Raji (cell line): ENCODE measurements at regions not wholly inside any gene's neighbourhood (a gene's known extent, or its start where the extent isn't known, plus 50 kb on each side); places are given as distances from the start of the nearest gene placed in this dataset.

Experiments used
- POLR2A ChIP-seq: IDR thresholded peaks from 2 replicates; pipeline ENCODE4 v1.6.1; 2011; ENCODE audit warnings: low read depth, low read length, control low read depth; ENCODE audit not compliant: insufficient read depth

DNA sequence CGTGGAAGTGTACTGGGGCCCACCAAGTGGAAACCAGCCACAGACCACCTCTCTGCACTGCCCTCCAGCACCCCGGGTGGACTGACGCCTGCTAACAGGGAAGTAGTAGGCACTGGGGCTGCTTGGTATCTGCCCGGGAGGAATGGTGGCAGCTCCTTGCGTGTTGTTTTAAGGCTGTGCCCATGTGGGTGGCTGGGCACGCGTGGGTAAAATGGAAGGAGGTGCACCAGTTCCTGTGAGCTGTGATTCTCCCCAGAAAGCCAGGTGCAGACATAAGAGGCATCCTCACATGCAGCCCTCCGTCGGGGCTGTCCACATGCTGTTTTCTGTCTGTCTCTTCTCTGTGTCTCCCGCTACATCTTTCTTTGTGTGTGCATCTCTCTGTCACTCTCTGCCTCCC, 122.3 kb downstream of the ENGASE start:
- no peak for TF ChIP-seq POLR2A

DNA sequence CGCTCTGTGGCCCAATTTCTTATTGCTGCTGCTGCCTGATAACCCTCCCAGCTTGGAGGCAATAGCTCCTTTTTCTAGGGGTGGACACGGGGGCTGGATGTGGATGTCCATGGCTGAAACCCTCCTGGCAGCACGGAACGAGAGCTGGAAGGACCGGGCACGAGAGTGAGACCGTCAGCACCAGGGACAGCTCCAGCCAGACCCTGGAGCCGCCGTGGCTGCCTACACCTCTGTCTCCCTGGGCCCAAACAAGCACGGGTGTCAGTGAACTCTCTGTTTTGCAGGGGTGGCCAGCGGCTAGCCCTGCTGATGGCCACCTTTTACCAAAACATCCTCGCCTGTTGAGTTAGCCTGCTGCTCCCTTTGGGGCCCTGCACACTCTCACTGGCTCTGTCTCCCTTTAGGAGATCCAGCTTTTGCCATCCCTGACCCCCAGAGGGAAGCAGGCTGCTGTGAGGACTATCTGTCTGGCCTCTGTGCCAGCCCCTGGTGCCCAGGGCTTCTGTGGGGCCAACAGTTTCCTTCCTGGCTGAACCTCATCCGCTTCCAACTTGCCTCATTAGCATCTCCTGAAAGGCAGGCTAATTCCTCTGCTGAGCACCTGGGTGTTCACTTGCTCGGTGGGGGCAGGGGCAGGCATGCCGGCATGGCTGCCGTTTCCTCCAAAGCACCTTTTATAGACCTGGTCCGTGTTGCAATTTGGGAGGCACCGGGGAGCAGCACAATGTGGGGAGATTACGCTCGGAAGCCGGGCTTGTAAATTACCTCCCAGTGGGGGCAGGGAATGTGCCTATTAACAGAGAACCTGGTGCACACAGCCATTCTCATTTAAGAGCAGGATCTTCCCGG, 118.1 kb downstream of the ENGASE start:
- TF ChIP-seq POLR2A: no peak

GRCh38 chr17:79191270-79191934, 116.8 kb downstream of the ENGASE start:
- no peak for TF ChIP-seq POLR2A

DNA sequence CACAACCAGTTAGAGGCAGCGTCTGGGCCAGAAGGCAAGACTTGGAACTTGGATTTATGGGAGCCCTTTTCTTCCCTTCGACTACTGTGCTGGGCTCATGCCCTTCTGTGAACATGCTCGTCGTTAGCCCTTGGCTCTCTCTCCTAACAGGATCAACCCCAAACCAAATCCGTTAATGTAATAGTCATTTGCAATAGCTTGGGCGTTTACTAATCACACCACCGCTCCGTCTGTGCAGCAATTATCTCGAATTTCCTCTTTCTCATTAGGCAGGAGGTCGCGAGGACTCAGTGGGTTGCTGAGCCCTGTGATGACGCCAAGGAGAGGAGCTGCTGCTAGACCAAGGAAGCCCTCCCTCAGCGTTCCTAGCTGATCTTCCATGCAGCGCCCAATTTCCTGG, 114.7 kb downstream of the ENGASE start:
- TF ChIP-seq POLR2A: no peak

GRCh38 chr17:79188685-79189084, 114.1 kb downstream of the ENGASE start:
- no peak for TF ChIP-seq POLR2A

GRCh38 chr17:79188048-79188447, 113.4 kb downstream of the ENGASE start:
- no peak for TF ChIP-seq POLR2A

- TF ChIP-seq POLR2A: no peak
Observed at GRCh38 chr17:79187186-79187585, 112.6 kb downstream of the ENGASE start.

DNA sequence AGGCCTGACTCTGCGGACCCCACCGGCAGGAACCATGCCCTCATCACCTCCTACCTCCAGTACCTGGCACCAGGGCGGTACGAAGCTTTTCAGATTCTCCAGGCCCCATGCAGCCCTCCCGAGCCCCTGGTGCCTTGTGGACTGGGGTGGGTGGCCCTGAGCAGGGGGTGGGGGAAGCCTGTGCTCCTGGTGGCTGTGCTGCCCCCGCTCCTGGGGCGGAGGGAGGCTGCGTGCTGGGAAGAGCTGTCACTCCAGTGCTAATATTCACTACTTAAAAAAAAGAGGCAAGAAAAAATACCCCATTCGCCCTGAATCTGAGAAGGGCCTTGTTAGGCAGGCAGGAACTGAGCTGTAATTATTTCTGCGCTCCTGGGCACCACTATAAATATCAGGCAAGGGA, 111.8 kb downstream of the ENGASE start:
- TF ChIP-seq POLR2A: no peak

- no peak for TF ChIP-seq POLR2A
Observed at GRCh38 chr17:79185671-79186070, 111.0 kb downstream of the ENGASE start.

DNA sequence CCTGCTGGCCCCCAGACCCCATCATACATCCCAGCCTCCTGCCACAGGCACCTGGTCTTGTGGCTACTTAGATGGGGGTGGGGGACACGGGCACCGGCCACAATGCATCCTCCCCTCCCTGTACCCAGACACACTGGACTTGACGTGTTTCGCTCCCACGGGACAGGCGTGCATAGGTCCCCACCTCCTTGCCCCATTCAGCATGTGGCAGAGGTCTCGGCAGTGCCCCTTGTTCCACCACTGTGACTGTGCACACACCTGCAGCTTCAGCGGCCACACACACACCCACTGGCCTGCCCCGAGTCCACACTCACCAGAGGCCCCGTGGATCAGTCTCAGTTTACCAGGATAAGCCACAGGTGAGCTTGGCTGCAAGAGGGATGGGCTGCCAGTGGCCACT, 109.6 kb downstream of the ENGASE start:
- no peak for TF ChIP-seq POLR2A

GRCh38 chr17:79183293-79184158, 108.9 kb downstream of the ENGASE start:
- no peak for TF ChIP-seq POLR2A

DNA sequence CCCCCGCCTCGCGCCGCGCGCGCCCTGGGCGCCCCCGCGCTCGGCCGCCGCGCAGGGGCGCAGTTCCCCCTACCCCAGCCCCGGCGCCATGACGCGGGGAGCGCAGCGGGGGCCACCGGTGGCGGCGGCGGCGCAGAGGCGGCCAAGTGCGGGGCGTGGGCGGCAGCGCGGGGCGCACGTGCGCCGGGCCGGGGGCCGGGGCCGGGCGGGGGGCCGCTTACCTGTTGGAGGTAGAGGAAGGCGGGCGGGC, 108.3 kb downstream of the ENGASE start:
- TF ChIP-seq POLR2A: no peak

DNA sequence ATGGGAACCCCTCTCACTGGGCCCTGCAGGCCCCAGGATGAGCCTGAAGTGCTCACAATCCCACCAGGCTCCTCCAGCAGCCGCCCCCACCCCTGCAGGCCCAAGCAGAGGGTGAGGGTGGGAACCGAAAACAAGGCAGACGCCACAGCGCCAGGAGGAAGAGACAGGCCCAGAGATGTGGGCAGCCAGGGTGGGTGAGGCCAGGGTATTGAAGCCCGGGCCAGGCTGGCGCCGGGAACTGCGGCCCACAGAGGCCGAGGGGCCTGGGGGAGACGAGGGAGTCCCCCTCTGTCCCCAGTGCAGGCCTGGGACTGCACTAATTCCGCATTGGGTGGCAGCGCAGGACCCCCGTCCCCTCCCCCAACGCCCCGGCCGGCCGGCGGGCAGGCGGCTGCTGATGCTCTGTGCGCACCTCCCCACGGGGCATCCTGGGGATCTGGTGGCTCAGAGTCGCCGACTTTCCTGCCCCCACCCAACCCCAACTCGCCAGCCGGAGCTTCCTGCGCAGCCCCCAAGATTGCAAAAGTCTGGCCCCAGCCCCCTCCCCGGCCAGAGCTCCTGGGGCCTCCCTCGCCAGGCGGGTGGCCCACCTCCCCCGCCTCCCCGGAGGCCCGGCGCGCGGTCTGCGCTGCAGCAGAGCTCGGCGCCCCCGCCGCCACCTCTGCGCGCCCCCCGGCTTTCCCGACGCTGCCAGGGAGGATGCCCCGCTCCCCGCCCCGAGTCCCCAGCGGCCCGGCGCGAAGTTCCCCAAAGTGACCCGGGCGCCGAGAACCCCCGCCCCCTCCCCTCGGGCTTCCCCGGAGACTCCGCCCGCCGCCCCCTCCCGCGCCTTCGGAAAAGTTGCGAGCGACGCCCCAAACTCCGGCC, 107.8 kb downstream of the ENGASE start:
- no peak for TF ChIP-seq POLR2A

- TF ChIP-seq POLR2A: no peak
Observed at GRCh38 chr17:79180358-79181005, 105.9 kb downstream of the ENGASE start.
